ENCODE measurements at regions not wholly inside any gene's neighbourhood (a gene's known extent, or its start where the extent isn't known, plus 50 kb on each side); places are given as distances from the start of the nearest gene placed in this dataset.

GRCh38 chr3:7934362-7934761 lies 567.3 kb upstream of the LMCD1 start:
- H3K4me3 ChIP-seq (ENCODE audit: control insufficient read depth, low read depth, low read length) = no peak overlapping the region
- TF ChIP-seq, protein P1, sequence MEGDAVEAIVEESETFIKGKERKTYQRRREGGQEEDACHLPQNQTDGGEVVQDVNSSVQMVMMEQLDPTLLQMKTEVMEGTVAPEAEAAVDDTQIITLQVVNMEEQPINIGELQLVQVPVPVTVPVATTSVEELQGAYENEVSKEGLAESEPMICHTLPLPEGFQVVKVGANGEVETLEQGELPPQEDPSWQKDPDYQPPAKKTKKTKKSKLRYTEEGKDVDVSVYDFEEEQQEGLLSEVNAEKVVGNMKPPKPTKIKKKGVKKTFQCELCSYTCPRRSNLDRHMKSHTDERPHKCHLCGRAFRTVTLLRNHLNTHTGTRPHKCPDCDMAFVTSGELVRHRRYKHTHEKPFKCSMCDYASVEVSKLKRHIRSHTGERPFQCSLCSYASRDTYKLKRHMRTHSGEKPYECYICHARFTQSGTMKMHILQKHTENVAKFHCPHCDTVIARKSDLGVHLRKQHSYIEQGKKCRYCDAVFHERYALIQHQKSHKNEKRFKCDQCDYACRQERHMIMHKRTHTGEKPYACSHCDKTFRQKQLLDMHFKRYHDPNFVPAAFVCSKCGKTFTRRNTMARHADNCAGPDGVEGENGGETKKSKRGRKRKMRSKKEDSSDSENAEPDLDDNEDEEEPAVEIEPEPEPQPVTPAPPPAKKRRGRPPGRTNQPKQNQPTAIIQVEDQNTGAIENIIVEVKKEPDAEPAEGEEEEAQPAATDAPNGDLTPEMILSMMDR (IDR thresholded peaks at IDR 0.05; ENCODE audit: control insufficient read depth, insufficient read depth, low read depth, low read length, missing control alignments) = no peak
- no peak for DNase-seq (ENCODE audit: low read depth)

DNA sequence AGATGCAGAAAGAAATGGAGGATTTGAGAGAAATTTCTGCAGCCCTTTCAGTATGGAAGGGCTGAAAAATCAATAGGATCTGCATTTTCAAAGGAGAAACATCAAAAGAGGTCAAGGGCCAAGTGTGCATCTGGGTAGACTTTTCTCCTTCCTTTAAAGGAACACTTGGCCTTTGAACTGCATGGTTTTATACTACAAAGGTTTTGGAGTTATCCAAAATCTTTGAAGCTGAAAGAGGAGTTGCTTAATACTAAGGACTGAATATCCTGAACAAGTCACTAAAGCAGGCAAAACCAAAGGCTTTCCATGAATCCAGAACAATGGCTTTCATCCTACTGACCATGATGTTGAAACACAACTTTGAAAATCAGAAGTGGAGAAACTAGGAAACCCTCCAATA lies 553.7 kb upstream of the LMCD1 start:
- no peak for DNase-seq (ENCODE audit: low read depth)
- TF ChIP-seq, protein P1 (IDR thresholded peaks at IDR 0.05; ENCODE audit: control insufficient read depth, insufficient read depth, low read depth, low read length, missing control alignments) = no peak
- no peak overlapping the region for H3K4me3 ChIP-seq (ENCODE audit: control insufficient read depth, low read depth, low read length)

GRCh38 chr3:7950890-7951289 lies 550.7 kb upstream of the LMCD1 start:
- TF ChIP-seq, protein P1 (IDR thresholded peaks at IDR 0.05; ENCODE audit: control insufficient read depth, insufficient read depth, low read depth, low read length, missing control alignments) = no peak
- no peak for DNase-seq (ENCODE audit: low read depth)
- H3K4me3 ChIP-seq (ENCODE audit: control insufficient read depth, low read depth, low read length) = no peak overlapping the region

- DNase-seq (ENCODE audit: low read depth) = no peak
- no peak overlapping the region for H3K4me3 ChIP-seq (ENCODE audit: control insufficient read depth, low read depth, low read length)
- TF ChIP-seq, protein P1 (IDR thresholded peaks at IDR 0.05; ENCODE audit: control insufficient read depth, insufficient read depth, low read depth, low read length, missing control alignments) = no peak
Observed at GRCh38 chr3:7953449-7954014, 548.1 kb upstream of the LMCD1 start.

DNA sequence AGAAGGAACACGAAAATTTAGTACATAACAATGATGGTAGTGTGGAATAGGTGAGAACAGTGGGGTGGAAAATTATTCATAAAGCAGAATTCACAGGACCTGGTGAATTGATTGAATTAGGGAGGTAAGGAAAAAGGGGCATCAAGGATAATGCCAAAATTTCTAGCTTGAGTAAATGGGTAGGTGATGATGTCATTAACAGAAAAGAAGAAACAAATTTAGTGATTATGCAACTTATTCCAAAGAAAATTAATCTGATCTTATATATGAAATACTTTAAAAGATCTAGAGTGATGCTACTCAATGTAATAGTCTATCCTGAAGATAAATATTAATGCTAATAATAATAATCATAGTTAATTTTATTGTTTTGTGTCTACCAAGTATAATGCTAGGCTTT lies 544.6 kb upstream of the LMCD1 start:
- DNase-seq (ENCODE audit: low read depth) = no peak
- TF ChIP-seq, protein P1 (IDR thresholded peaks at IDR 0.05; ENCODE audit: control insufficient read depth, insufficient read depth, low read depth, low read length, missing control alignments) = no peak
- H3K4me3 ChIP-seq (ENCODE audit: control insufficient read depth, low read depth, low read length) = no peak overlapping the region

DNA sequence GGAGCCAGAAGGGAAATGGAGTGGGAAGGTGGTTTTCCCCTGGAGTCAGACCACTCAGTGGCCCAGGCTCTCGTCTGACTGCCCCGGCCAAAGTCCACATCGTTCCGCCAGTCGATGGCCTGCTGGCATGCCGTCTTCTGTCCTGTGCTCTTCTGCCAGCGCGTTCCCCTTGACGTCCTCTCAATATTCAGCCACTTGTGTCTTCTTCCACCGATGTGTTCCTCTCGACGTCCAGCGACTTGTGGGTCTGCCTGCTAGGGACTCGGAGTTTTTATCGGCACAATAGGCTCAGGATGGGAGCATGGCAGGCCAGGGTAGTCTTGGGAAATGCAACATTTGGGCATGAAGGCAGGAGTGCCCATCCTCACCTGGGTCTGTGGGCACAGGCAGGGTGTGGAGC lies 542.5 kb upstream of the LMCD1 start:
- TF ChIP-seq, protein P1 (IDR thresholded peaks at IDR 0.05; ENCODE audit: control insufficient read depth, insufficient read depth, low read depth, low read length, missing control alignments) = no peak
- no peak overlapping the region for H3K4me3 ChIP-seq (ENCODE audit: control insufficient read depth, low read depth, low read length)
- DNase-seq (ENCODE audit: low read depth) = no peak

GRCh38 chr3:7960601-7961000 lies 541.0 kb upstream of the LMCD1 start:
- DNase-seq (ENCODE audit: low read depth) = no peak

More at GRCh38 chr3:7960601-7961000, 541.0 kb upstream of the LMCD1 start:
- no peak overlapping the region for H3K4me3 ChIP-seq (ENCODE audit: control insufficient read depth, low read depth, low read length)
- TF ChIP-seq, protein P1 (IDR thresholded peaks at IDR 0.05; ENCODE audit: control insufficient read depth, insufficient read depth, low read depth, low read length, missing control alignments) = no peak
